DOHH2 (cell line): ENCODE measurements at regions not wholly inside any gene's neighbourhood (a gene's known extent, or its start where the extent isn't known, plus 50 kb on each side); places are given as distances from the start of the nearest gene placed in this dataset.

Source experiments
- CTCF ChIP-seq: fragments of 200-600 bp; sonication (generic); IDR thresholded peaks from one replicate; pipeline ENCODE4 v1.5.1; 2014; ENCODE audit warnings: antibody characterized with exemption, mild to moderate bottlenecking, low read depth, low read length; ENCODE audit not compliant: poor library complexity, severe bottlenecking
- EZH2phosphoT487 ChIP-seq: fragments of 200-600 bp; sonication (generic); IDR thresholded peaks from 2 replicates; pipeline ENCODE4 v1.6.1; 2017; ENCODE audit warnings: borderline replicate concordance, mild to moderate bottlenecking, antibody characterized with exemption, low read length, moderate library complexity, mixed read lengths

GRCh38 chr1:187114792-187115191 lies 286.0 kb downstream of the PLA2G4A start:
- no peak for TF ChIP-seq EZH2phosphoT487
- TF ChIP-seq CTCF = no peak
